D721Med (cell line): ENCODE measurements at regions not wholly inside any gene's neighbourhood (a gene's known extent, or its start where the extent isn't known, plus 50 kb on each side); places are given as distances from the start of the nearest gene placed in this dataset.

Experiments
- DNase-seq: peaks from one replicate; pipeline ENCODE4 v3.0.0; 2011; ENCODE audit warnings: low spot score; ENCODE audit not compliant: insufficient read length
- FAIRE-seq: peaks from 2 replicates; lab custom pipeline; 2011; peaks lifted over from hg19 to GRCh38; lab: Jason Lieb, UNC
- TF ChIP-seq, protein P1 (sequence below): IDR thresholded peaks from 2 replicates; pipeline ENCODE4 v1.5.1; 2012; ENCODE audit warnings: mild to moderate bottlenecking, control low read depth; ENCODE audit not compliant: insufficient read depth; ENCODE audit errors: missing control alignments

GRCh38 chr2:8256905-8257304, 425.0 kb upstream of the ID2 start:
- DNase-seq (no peak), FAIRE-seq (no peak)
- TF ChIP-seq, protein P1, sequence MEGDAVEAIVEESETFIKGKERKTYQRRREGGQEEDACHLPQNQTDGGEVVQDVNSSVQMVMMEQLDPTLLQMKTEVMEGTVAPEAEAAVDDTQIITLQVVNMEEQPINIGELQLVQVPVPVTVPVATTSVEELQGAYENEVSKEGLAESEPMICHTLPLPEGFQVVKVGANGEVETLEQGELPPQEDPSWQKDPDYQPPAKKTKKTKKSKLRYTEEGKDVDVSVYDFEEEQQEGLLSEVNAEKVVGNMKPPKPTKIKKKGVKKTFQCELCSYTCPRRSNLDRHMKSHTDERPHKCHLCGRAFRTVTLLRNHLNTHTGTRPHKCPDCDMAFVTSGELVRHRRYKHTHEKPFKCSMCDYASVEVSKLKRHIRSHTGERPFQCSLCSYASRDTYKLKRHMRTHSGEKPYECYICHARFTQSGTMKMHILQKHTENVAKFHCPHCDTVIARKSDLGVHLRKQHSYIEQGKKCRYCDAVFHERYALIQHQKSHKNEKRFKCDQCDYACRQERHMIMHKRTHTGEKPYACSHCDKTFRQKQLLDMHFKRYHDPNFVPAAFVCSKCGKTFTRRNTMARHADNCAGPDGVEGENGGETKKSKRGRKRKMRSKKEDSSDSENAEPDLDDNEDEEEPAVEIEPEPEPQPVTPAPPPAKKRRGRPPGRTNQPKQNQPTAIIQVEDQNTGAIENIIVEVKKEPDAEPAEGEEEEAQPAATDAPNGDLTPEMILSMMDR, result no peak

DNA sequence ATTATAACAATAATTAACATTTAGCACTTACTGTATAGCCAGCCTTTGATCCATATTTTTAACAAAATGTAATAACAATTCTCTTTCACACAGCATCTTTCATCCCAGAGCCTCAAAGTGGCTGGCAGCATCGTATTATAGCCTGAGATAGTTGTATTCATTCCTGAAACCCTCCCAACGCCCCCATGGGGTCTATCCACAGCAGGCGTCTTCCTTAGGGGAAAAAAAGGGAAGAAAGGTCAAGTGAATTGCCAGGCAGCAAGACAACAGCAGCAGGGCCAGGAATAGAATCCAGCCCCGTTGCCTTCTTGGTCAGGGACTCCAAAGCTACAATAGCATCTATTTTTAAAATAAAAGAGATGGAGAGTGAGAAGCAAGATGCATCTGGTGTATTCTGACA, 424.4 kb upstream of the ID2 start:
- FAIRE-seq (no peak), DNase-seq (no peak)
- TF ChIP-seq, protein P1, result no peak

DNA sequence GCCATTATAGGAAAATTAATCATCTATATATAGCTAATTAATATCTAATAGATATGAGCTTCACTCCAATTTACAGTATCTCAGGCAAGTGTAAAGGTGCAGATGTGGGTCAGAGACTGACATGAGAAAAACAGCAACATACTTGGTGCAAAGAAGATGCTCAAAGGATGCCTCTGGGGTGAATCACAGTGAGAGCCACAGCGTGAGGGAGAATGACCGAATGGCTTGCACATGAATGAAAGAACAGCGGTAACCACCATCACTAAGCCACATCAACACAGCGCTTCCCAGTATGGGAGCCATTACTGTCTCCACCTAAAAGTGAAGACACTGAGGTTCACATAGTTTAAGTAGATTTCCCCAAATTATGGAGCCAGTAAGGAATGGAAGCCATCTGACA, 423.4 kb upstream of the ID2 start:
- TF ChIP-seq, protein P1, result no peak
- FAIRE-seq (no peak), DNase-seq (no peak)

DNA sequence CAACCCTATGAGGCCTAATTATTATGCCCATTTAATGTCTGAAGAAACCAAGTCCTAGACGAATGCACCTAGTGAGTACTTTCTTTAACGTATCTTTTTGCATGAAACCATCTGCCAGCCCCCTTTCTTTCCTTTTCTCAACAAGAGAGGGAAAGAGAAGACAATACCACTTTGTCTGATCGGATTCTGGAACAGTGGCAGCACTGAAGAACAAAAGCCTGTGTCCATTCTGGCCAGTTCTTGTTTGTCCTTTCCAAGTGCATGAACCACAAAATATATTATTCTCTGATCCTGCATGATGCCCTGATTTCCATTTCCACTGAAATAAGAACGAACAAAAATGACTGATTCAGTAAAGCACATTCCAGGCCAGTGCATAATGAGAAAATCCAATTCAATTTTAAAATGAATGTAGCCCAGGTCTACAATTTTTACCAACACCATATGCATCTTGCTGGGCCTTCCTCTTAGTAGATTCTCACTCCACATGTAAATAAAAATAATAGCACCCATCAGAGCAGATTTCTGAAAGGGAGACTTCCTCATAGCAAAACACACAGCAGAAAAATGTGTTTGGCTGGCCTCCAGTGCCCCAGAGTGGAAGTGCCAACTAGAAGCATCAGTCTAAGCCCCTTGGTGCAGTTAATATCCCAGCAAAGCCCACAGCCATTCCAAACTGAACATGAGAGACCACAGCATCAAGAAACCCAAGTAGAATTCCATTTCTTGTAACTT, 422.6 kb upstream of the ID2 start:
- DNase-seq (no peak), FAIRE-seq (no peak)
- TF ChIP-seq, protein P1, result no peak

DNA sequence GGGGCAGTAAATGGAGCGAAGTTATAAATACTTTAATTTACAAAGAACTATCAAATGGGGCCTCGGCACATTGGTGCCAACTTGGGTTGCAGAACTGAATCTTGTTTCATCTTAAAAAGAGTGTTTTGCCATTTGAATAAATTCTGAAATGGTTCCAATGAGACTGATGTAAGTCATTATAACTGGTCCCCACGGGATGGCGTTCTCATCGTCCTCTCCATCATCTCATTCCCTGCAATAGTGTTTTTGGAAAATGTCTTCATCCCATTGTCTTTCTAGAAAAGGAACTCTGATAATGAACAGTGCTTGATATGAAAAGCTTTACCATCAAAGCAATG, 422.0 kb upstream of the ID2 start:
- TF ChIP-seq, protein P1, result no peak
- DNase-seq (no peak), FAIRE-seq (no peak)

DNA sequence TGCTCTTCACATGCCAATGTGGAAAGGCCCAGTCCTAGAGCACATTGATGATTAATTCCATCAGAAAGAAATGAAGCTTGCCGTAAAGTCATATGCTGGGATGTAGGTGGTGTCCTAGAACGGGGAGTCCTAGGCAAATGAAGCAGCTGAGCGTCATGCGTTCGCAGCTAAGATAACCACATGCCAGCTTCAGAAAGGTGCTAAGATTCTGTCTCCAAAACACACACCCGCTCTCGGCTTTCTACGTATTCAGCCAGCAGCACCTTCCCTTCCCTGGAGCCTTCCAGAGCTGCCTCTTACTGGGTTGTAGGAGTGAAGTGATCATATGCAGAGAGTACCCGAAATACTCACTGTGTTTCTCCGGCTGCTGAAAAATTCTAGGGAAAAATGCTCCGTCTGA, 421.6 kb upstream of the ID2 start:
- FAIRE-seq (no peak), DNase-seq (no peak)
- TF ChIP-seq, protein P1, result no peak

DNA sequence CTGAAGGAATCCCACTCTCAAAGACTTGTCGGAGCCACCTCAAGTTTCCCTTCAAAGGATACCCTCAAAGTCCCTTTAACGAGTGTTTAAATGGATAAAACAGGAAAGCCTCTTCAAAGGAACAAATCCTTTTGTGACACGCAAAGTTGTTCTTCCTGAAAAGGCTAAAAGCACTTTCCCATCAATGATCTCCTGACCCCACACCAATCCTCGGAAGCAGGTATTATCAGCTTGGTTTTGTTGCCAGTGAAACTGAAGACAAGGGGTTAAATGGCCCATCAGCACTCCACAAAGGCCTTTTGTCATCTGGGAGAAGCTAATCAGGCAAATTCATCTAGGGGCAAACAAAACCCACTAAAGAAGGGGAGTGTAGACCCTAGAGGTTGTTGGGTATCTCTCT, 418.0 kb upstream of the ID2 start:
- FAIRE-seq (no peak), DNase-seq (no peak)

More for the DNA sequence above, 418.0 kb upstream of the ID2 start:
- TF ChIP-seq, protein P1, result no peak
